ENCODE measurements at regions not wholly inside any gene's neighbourhood (a gene's known extent, or its start where the extent isn't known, plus 50 kb on each side); places are given as distances from the start of the nearest gene placed in this dataset.

DNA sequence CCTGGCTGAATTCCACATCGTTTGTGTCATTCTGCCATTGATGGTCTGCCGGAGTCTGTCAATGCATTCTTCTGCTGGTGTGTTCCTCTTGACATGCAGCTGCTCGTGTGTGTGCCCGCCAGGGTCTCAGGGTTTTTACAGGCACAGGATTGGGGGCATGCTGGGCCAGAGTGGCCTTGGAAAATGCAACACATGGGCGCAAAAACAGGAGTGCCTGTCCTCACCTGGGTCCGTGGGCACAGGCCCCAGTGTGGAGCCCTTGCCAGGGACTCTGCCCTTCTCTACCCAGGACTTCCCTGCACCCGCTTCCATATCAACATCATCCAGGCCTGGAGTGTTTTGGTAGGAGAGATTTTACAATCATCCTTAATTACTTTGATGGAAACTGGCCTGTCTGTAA lies 340.7 kb downstream of the KIF20B start:
- TF ChIP-seq, protein P1, sequence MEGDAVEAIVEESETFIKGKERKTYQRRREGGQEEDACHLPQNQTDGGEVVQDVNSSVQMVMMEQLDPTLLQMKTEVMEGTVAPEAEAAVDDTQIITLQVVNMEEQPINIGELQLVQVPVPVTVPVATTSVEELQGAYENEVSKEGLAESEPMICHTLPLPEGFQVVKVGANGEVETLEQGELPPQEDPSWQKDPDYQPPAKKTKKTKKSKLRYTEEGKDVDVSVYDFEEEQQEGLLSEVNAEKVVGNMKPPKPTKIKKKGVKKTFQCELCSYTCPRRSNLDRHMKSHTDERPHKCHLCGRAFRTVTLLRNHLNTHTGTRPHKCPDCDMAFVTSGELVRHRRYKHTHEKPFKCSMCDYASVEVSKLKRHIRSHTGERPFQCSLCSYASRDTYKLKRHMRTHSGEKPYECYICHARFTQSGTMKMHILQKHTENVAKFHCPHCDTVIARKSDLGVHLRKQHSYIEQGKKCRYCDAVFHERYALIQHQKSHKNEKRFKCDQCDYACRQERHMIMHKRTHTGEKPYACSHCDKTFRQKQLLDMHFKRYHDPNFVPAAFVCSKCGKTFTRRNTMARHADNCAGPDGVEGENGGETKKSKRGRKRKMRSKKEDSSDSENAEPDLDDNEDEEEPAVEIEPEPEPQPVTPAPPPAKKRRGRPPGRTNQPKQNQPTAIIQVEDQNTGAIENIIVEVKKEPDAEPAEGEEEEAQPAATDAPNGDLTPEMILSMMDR (IDR thresholded peaks at IDR 0.05), result no peak
- DNase-seq (ENCODE audit: low spot score in 2 of 2), result no peak
- intact Hi-C loops (cut with DNase I), result no loop called here
- no peaks in the 10 kb centered on the region for H3K9me3 ChIP-seq
- H3K4me3 ChIP-seq, result no peak overlapping the region
- H3K27me3 ChIP-seq, result no peaks in the 10 kb centered on the region
- no peak overlapping the region for H3K27ac ChIP-seq
- H3K36me3 ChIP-seq, result no peaks in the 10 kb centered on the region
- peaks cover 0 to 5% of the 10 kb centered on the region in 2 donors for H3K4me1 ChIP-seq

DNA sequence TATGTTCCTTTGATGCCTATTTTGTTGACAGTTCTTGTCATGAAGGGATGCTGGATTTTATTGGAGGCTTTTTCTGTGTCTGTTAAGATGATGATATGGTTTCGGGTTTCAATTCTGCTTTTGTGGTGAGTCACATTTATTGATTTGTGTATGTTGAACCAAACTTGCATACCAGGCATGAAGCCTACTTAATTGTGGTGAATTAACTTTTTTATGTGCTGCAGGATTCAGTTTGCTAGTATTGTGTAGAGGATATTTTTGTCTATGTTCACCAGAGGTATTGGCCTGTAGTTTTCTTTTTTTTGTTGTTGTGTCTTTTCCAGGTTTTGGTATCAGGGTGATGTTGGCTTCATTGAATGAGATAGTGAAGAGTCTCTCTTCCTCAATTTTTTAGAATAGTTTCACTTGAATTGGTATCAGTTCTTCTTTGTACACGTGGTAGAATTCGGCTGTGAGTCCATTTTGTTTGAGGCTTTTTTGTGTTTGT lies 345.9 kb downstream of the KIF20B start:
- H3K27me3 ChIP-seq, result no peaks in the 10 kb centered on the region
- no peaks in the 10 kb centered on the region for H3K36me3 ChIP-seq
- H3K4me1 ChIP-seq, result no peaks in the 10 kb centered on the region
- H3K27ac ChIP-seq, result no peak overlapping the region
- H3K4me3 ChIP-seq, result no peak overlapping the region
- H3K9me3 ChIP-seq, result peaks cover 0 to 5% of the 10 kb centered on the region in 2 donors
- DNase-seq (ENCODE audit: low spot score in 2 of 2), result no peak
- TF ChIP-seq, protein P1 (IDR thresholded peaks at IDR 0.05), result no peak
- intact Hi-C loops (cut with DNase I), result no loop called here

DNA sequence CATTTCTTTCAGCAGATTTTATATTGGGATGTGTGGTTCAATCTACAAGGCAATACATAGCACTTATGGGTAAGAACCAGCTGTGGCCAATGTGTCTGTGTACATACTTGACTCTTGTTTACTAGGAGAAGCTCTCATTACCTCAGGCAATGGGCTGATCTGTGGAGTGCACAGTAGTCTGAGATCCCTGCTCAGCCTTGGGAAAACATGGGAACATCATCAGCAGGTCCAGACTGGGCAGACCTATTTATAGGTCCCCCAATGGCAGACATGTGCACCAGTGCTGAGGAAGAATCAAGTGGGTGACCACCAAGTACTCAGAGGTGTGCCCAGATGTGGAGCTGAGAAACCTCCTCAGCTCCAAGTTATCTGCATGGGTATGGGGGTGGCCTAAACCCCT lies 349.7 kb downstream of the KIF20B start:
- intact Hi-C loops (cut with DNase I), result no loop called here
- H3K27me3 ChIP-seq, result no peaks in the 10 kb centered on the region
- peaks cover 0 to 5% of the 10 kb centered on the region in 2 donors for H3K9me3 ChIP-seq
- no peak for DNase-seq (ENCODE audit: low spot score in 2 of 2)
- H3K4me3 ChIP-seq, result no peak overlapping the region
- H3K27ac ChIP-seq, result no peak overlapping the region
- no peaks in the 10 kb centered on the region for H3K36me3 ChIP-seq
- TF ChIP-seq, protein P1 (IDR thresholded peaks at IDR 0.05), result no peak
- no peaks in the 10 kb centered on the region for H3K4me1 ChIP-seq

DNA sequence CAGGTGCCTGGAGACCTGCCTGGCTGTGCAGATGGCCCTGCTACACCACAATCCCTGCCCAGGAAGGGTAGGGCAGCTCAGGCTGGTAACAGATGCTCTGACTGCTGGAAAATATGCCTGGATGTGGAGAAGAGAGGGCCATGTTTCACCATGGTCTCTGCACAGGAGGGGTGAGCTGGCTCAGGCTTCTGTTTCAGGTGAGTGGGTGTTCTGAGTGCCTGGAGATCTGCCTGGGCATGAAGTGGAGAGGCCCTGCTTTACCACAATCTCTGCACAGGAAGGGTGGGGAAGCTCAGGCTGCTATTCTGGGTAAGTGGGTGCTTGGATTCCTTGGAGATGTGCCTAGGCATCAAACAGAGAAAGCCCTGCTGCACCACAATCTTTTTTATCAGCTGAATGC lies 350.1 kb downstream of the KIF20B start:
- no peaks in the 10 kb centered on the region for H3K36me3 ChIP-seq
- no peak for DNase-seq (ENCODE audit: low spot score in 2 of 2)
- no peaks in the 10 kb centered on the region for H3K27me3 ChIP-seq
- intact Hi-C loops (cut with DNase I), result no loop called here
- no peaks in the 10 kb centered on the region for H3K4me1 ChIP-seq
- no peak overlapping the region for H3K4me3 ChIP-seq
- TF ChIP-seq, protein P1 (IDR thresholded peaks at IDR 0.05), result no peak
- peaks cover 0 to 5% of the 10 kb centered on the region in 2 donors for H3K9me3 ChIP-seq
- no peak overlapping the region for H3K27ac ChIP-seq

DNA sequence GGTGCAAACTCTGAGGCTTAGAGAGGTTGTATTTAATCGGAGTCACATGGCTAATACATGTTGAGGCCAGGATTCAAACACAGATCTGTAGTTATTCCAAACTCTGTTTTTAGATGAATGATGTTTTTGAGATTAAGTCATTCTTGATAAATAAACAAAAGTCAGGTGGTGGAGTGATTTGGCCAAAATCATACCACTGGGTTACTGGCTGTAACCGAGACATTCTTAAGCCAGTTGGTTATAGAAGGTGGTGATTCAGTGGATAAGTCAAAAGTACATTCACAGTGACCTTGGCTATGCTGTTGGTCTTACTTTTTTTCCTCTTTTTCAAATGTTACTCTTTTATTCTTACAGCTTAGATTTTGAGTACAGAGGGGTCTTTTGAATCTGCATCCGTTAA lies 361.4 kb downstream of the KIF20B start:
- intact Hi-C loops (cut with DNase I), result no loop called here
- Histone ChIP-seq H3K36me3 (no peaks in the 10 kb centered on the region), H3K9me3 (no peaks in the 10 kb centered on the region), H3K4me1 (peaks cover 0 to 11% of the 10 kb centered on the region in 2 donors), H3K27ac (peak overlapping the region in 1 of 2 donors; percentile 35), H3K27me3 (no peaks in the 10 kb centered on the region), H3K4me3 (no peak overlapping the region)
- TF ChIP-seq, protein P1 (IDR thresholded peaks at IDR 0.05), result no peak
- no peak for DNase-seq (ENCODE audit: low spot score in 2 of 2)

DNA sequence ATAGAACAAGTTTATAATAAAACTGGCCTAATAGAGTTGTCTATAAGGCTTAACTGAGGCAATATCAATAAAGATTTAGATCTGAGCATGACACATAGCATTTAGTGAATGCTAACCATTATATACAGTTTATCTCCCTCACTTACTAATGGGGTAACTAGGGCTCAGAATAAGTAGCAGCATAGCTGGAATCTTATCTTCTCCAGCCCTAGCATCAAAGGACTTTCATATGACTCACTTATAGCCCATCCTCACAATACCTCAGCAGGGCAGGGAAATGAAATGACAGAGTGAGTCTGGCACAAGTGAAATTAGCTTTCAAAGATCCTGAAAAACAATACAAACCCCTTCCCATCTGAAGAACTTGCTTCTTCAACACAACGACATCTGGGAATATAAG lies 362.9 kb downstream of the KIF20B start:
- TF ChIP-seq, protein P1 (IDR thresholded peaks at IDR 0.05), result no peak
- Histone ChIP-seq H3K4me1 (peaks cover 0 to 11% of the 10 kb centered on the region in 2 donors), H3K27me3 (no peaks in the 10 kb centered on the region), H3K27ac (no peak overlapping the region), H3K36me3 (no peaks in the 10 kb centered on the region), H3K4me3 (no peak overlapping the region), H3K9me3 (no peaks in the 10 kb centered on the region)
- intact Hi-C loops (cut with DNase I), result no loop called here
- DNase-seq (ENCODE audit: low spot score in 2 of 2), result no peak
